Skeletal muscle satellite cell (primary cell): ENCODE measurements at regions not wholly inside any gene's neighbourhood (a gene's known extent, or its start where the extent isn't known, plus 50 kb on each side); places are given as distances from the start of the nearest gene placed in this dataset.

Experiments used
- H3K27me3 ChIP-seq: 2 replicates; pipeline ENCODE4 v1.7.0; 2013; ENCODE audit warnings: low read length; ENCODE audit not compliant: control insufficient read depth, insufficient read depth
- H3K36me3 ChIP-seq: 2 replicates; pipeline ENCODE4 v1.7.0; 2013; ENCODE audit warnings: mild to moderate bottlenecking, control low read depth, low read length; ENCODE audit not compliant: insufficient read depth
- H3K4me1 ChIP-seq: 2 replicates; pipeline ENCODE4 v1.7.0; 2013; ENCODE audit warnings: low read length; ENCODE audit not compliant: control insufficient read depth, insufficient read depth
- H3K4me2 ChIP-seq: 2 replicates; pipeline ENCODE4 v1.7.0; 2013; ENCODE audit warnings: mild to moderate bottlenecking, low read length
- H3K4me3 ChIP-seq: 2 replicates; pipeline ENCODE4 v1.7.0; 2013; ENCODE audit warnings: low read length
- H3K9ac ChIP-seq: 2 replicates; pipeline ENCODE4 v1.7.0; 2013; ENCODE audit warnings: mild to moderate bottlenecking, low read depth, low read length, moderate library complexity
- H3K9me3 ChIP-seq: replicated peaks from 2 replicates; pipeline ENCODE4 v1.7.0; 2013; ENCODE audit warnings: mild to moderate bottlenecking, control low read depth, low read length

- Histone ChIP-seq H3K27me3 (no peaks in the 10 kb centered on the region), H3K36me3 (no peaks in the 10 kb centered on the region), H3K4me1 (no peaks in the 10 kb centered on the region), H3K9ac (no peak overlapping the region), H3K9me3 (peaks cover 21% of the 10 kb centered on the region), H3K4me2 (no peak overlapping the region), H3K4me3 (no peak overlapping the region)
Measured at GRCh38 chr22:48944751-48945620, 882.7 kb downstream of the BRD1 start.

GRCh38 chr22:48944433-48944750 is 883.3 kb downstream of the BRD1 start:
- Histone ChIP-seq H3K4me1 (no peaks in the 10 kb centered on the region), H3K27me3 (no peaks in the 10 kb centered on the region), H3K4me3 (no peak overlapping the region), H3K9me3 (peaks cover 21% of the 10 kb centered on the region), H3K4me2 (no peak overlapping the region), H3K9ac (no peak overlapping the region), H3K36me3 (no peaks in the 10 kb centered on the region)

GRCh38 chr22:48943567-48944432 is 883.9 kb downstream of the BRD1 start:
- H3K4me3 ChIP-seq: no peak overlapping the region
- H3K4me2 ChIP-seq: no peak overlapping the region
- no peak overlapping the region for H3K9ac ChIP-seq
- no peaks in the 10 kb centered on the region for H3K27me3 ChIP-seq
- no peaks in the 10 kb centered on the region for H3K36me3 ChIP-seq
- H3K4me1 ChIP-seq: no peaks in the 10 kb centered on the region
- peaks cover 23% of the 10 kb centered on the region for H3K9me3 ChIP-seq

- H3K4me2 ChIP-seq: no peak overlapping the region
- H3K36me3 ChIP-seq: no peaks in the 10 kb centered on the region
- no peak overlapping the region for H3K4me3 ChIP-seq
- H3K4me1 ChIP-seq: no peaks in the 10 kb centered on the region
- peaks cover 24% of the 10 kb centered on the region for H3K9me3 ChIP-seq
- no peak overlapping the region for H3K9ac ChIP-seq
- no peaks in the 10 kb centered on the region for H3K27me3 ChIP-seq
Measured at GRCh38 chr22:48942698-48943566, 884.7 kb downstream of the BRD1 start.

GRCh38 chr22:48941903-48942575 is 885.6 kb downstream of the BRD1 start:
- peaks cover 24% of the 10 kb centered on the region for H3K9me3 ChIP-seq
- H3K9ac ChIP-seq: no peak overlapping the region
- no peaks in the 10 kb centered on the region for H3K4me1 ChIP-seq

GRCh38 chr22:48941033-48941902 is 886.4 kb downstream of the BRD1 start:
- no peak overlapping the region for H3K4me2 ChIP-seq
- no peak overlapping the region for H3K4me3 ChIP-seq
- no peaks in the 10 kb centered on the region for H3K27me3 ChIP-seq
- peaks cover 26% of the 10 kb centered on the region for H3K9me3 ChIP-seq
- no peaks in the 10 kb centered on the region for H3K4me1 ChIP-seq
- no peak overlapping the region for H3K9ac ChIP-seq
- no peaks in the 10 kb centered on the region for H3K36me3 ChIP-seq

More at GRCh38 chr22:48941903-48942575, 885.6 kb downstream of the BRD1 start:
- Histone ChIP-seq H3K4me2 (no peak overlapping the region), H3K27me3 (no peaks in the 10 kb centered on the region), H3K4me3 (no peak overlapping the region), H3K36me3 (no peaks in the 10 kb centered on the region)

GRCh38 chr22:48940266-48941032 is 887.2 kb downstream of the BRD1 start:
- Histone ChIP-seq H3K9ac (no peak overlapping the region), H3K27me3 (no peaks in the 10 kb centered on the region), H3K4me2 (no peak overlapping the region), H3K36me3 (no peaks in the 10 kb centered on the region), H3K9me3 (peaks cover 23% of the 10 kb centered on the region), H3K4me1 (no peaks in the 10 kb centered on the region), H3K4me3 (no peak overlapping the region)

GRCh38 chr22:48939441-48940265 is 888.0 kb downstream of the BRD1 start:
- peaks cover 15% of the 10 kb centered on the region for H3K9me3 ChIP-seq
- H3K27me3 ChIP-seq: no peaks in the 10 kb centered on the region
- H3K9ac ChIP-seq: no peak overlapping the region
- H3K4me3 ChIP-seq: no peak overlapping the region
- H3K4me1 ChIP-seq: no peaks in the 10 kb centered on the region
- H3K36me3 ChIP-seq: no peaks in the 10 kb centered on the region
- no peak overlapping the region for H3K4me2 ChIP-seq

- no peaks in the 10 kb centered on the region for H3K27me3 ChIP-seq
- H3K9ac ChIP-seq: no peak overlapping the region
- no peaks in the 10 kb centered on the region for H3K4me1 ChIP-seq
- no peak overlapping the region for H3K4me3 ChIP-seq
- no peak overlapping the region for H3K4me2 ChIP-seq
- no peaks in the 10 kb centered on the region for H3K36me3 ChIP-seq
- H3K9me3 ChIP-seq: peaks cover 15% of the 10 kb centered on the region
Measured at GRCh38 chr22:48938741-48939140, 888.9 kb downstream of the BRD1 start.
